ENCODE measurements at regions not wholly inside any gene's neighbourhood (a gene's known extent, or its start where the extent isn't known, plus 50 kb on each side); places are given as distances from the start of the nearest gene placed in this dataset.

DNA sequence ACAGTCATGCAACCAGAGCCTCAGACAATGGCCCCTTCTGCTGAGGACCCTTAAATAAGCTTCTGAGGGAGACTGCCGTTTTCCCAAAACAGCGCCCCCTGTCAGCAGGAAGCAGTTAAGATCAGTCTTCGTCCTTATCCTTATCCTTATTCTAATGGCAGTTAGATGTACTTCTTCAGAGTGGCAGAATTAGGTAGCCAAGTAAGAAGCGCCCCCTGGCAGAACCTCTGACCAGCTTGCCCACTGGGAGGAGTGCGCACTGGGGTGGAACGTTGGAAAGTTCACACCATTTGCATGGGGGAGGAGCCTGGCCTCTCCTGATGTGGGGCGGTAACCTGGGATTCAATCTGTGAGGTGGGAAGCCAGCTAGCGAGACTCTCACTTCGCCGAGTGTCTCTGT, 133.6 kb upstream of the QRFPR start:
- in situ Hi-C loops (cut with MboI) (no loop called here), intact Hi-C loops (cut with micrococcal nuclease) (no loop called here)
- peak; percentile 69; the same call in 2 of the 3 replicates for ATAC-seq
- no peaks in the 10 kb centered on the region for H4K20me1 ChIP-seq (replicated peaks; ENCODE audit: control insufficient read depth, insufficient read depth, low read length)
- no peaks in the 10 kb centered on the region for H3K79me2 ChIP-seq (ENCODE audit: control insufficient read depth, insufficient read depth, low read length)
- ChIA-PET POLR2A (interaction anchor here (0.7 kb wide), 1 partner anchor 215 kb away, joined by 3 read pairs; no protein-coding TSS in a partner anchor), CTCF (ENCODE audit: low intra/inter-chr PET ratio) (no interaction called here)
- H3K9me3 ChIP-seq (replicated peaks; ENCODE audit: control insufficient read depth, insufficient read depth, low read depth, low read length): no peaks in the 10 kb centered on the region
- no peak overlapping the region for H3K4me3 ChIP-seq
- H3K27me3 ChIP-seq (ENCODE audit: control insufficient read depth in 2 of 2, insufficient read depth in 2 of 2, low read length in 2 of 2): no peaks in the 10 kb centered on the region
- 8% methylated on average over 8 of the region's 10 CpGs for WGBS (ENCODE audit: insufficient coverage, low coverage, missing lambda C conversion rate)
- H3K36me3 ChIP-seq (ENCODE audit: control insufficient read depth, insufficient read depth, low read length): no peaks in the 10 kb centered on the region
- H2AFZ ChIP-seq (ENCODE audit: low read depth, low read length): no peak overlapping the region
- no peak for FAIRE-seq
- DNase-seq (ENCODE audit: extremely low read depth in 1 of 4, low spot score in 3 of 4): peak in 1 of 4 experiments; percentile 9
- TF ChIP-seq, protein P1, sequence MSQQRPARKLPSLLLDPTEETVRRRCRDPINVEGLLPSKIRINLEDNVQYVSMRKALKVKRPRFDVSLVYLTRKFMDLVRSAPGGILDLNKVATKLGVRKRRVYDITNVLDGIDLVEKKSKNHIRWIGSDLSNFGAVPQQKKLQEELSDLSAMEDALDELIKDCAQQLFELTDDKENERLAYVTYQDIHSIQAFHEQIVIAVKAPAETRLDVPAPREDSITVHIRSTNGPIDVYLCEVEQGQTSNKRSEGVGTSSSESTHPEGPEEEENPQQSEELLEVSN (IDR thresholded peaks at IDR 0.05; ENCODE audit: borderline replicate concordance in 1 of 2, extremely low read depth in 1 of 2, insufficient read depth in 1 of 2, insufficient read length in 1 of 2, low read depth in 1 of 2, low read length in 1 of 2, poor library complexity in 1 of 2, severe bottlenecking in 1 of 2): no peak
- TF ChIP-seq TEAD4 (IDR thresholded peaks at IDR 0.05; ENCODE audit: low read length) (no peak), TEAD4 (CRISPR knock-in tag; IDR thresholded peaks at IDR 0.05; ENCODE audit: borderline replicate concordance) (no peak), CBX8 (IDR thresholded peaks at IDR 0.05; ENCODE audit: borderline replicate concordance, extremely low read depth, low read depth, low read length, poor library complexity, severe bottlenecking) (no peak)
- TF ChIP-seq, protein P2, sequence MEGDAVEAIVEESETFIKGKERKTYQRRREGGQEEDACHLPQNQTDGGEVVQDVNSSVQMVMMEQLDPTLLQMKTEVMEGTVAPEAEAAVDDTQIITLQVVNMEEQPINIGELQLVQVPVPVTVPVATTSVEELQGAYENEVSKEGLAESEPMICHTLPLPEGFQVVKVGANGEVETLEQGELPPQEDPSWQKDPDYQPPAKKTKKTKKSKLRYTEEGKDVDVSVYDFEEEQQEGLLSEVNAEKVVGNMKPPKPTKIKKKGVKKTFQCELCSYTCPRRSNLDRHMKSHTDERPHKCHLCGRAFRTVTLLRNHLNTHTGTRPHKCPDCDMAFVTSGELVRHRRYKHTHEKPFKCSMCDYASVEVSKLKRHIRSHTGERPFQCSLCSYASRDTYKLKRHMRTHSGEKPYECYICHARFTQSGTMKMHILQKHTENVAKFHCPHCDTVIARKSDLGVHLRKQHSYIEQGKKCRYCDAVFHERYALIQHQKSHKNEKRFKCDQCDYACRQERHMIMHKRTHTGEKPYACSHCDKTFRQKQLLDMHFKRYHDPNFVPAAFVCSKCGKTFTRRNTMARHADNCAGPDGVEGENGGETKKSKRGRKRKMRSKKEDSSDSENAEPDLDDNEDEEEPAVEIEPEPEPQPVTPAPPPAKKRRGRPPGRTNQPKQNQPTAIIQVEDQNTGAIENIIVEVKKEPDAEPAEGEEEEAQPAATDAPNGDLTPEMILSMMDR (IDR thresholded peaks at IDR 0.05 in 2 of 3, conservative IDR thresholded peaks at IDR 0.05 in 1 of 3; ENCODE audit: insufficient read depth in 2 of 3, low read depth in 1 of 3, low read length in 3 of 3): peak; percentile 25 to 50 (median 41); a peak in 4 of 6 replicates
- no peak overlapping the region for H3K27ac ChIP-seq (ENCODE audit: extremely low read depth, low read depth, low read length)
- no TSS peak for BruUV-seq (replicated peaks)
- H3K9ac ChIP-seq (ENCODE audit: insufficient read depth in 1 of 2, low read depth in 2 of 2, low read length in 2 of 2): no peak overlapping the region
- H3K4me2 ChIP-seq (ENCODE audit: insufficient read depth, low read length): no peak overlapping the region
- no peaks in the 10 kb centered on the region for H3K4me1 ChIP-seq (replicated peaks in 1 of 2; ENCODE audit: control insufficient read depth in 2 of 2, insufficient read depth in 2 of 2, low read length in 2 of 2)
- H3K9me1 ChIP-seq (ENCODE audit: control insufficient read depth, insufficient read depth, low read length): no peaks in the 10 kb centered on the region

Measured in K562 (cell line).